Frontal cortex (tissue), 3 donors: ENCODE measurements at regions not wholly inside any gene's neighbourhood (a gene's known extent, or its start where the extent isn't known, plus 50 kb on each side); places are given as distances from the start of the nearest gene placed in this dataset.

ENCODE experiments used
- DNase-seq, 2 donors: peaks; one replicate each; pipeline ENCODE4 v3.0.0; 2012; ENCODE audit warnings: low spot score in 2 of 2
- FAIRE-seq: peaks from 2 replicates; lab custom pipeline; 2012; peaks lifted over from hg19 to GRCh38; lab: Jason Lieb, UNC
- donor health status: control.
- donor health status: control.
- donor health status: control.

- FAIRE-seq (no peak), DNase-seq (no peak)
Observed at GRCh38 chr14:89616425-89616824, 199.4 kb upstream of the FOXN3 start.

DNA sequence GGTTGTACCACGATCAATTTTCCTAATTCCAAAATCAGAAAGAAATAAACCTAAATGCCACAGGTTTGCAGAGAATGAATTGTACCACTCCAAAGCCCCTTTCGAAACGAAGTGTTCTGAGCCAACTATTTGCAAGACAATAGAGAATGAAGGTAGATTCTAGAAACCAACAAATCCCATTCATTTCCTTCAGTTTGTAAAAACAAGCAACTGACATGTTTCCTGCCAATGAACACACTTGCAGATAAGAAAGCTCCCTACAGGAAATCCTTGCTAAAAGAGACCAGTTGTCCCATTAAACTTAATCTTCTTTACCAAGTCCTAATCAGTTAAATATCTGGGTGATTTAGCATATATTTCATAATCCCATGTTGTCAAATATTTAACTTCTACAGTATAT, 198.4 kb upstream of the FOXN3 start:
- DNase-seq (no peak), FAIRE-seq (no peak)

GRCh38 chr14:89614009-89614691, 197.1 kb upstream of the FOXN3 start:
- DNase-seq (no peak), FAIRE-seq (no peak)

- DNase-seq (no peak), FAIRE-seq (no peak)
Observed at GRCh38 chr14:89613260-89614008, 196.4 kb upstream of the FOXN3 start.

- FAIRE-seq, result no peak
- no peak for DNase-seq
Observed at GRCh38 chr14:89609500-89610100, 192.6 kb upstream of the FOXN3 start.

- DNase-seq (no peak), FAIRE-seq (no peak)
Observed at GRCh38 chr14:89607453-89607852, 190.4 kb upstream of the FOXN3 start.

GRCh38 chr14:89603938-89604480, 187.0 kb upstream of the FOXN3 start:
- FAIRE-seq (no peak), DNase-seq (no peak)

DNA sequence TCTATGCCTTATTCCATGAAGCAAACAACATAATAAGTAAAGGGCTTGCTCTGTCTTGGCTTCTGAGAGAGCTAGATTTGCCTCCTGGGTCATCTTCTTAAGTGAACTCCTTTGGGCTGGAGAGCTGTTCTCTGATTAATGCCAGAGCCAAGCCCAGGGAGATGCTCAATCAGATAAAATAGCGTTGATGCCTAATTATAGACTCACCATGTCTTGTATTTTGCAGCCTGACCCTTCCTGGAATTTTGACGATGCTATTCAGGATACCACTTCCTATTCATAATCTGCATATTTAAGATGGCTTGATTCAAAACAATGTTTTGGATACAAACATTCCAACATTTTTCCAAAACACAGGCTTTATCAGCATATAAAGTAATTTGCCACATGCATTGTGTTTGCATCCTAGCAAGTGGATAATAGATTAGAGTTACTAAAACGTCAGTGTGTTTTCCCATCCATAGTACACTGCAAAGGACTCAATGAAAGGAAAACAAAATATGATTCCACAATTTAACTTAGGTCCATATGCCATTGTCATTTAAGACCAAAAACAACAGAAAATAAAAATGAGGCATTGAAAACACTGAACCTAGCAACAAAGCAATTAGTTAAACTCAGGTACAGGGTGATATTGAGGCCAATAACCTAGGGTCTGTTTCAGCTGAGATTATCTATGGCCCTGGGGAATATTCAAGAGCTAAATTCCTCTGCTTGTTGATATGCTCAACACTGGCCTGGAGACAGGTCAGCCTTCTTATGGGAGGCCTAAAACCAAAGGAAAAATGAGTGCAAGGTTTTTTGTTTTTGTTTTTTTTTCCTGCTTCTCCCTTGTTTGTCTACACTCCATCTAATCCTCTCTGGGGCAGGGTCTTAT, 184.2 kb upstream of the FOXN3 start:
- no peak for DNase-seq
- FAIRE-seq, result no peak

GRCh38 chr14:89600029-89600428, 183.0 kb upstream of the FOXN3 start:
- DNase-seq, result no peak
- FAIRE-seq, result no peak

DNA sequence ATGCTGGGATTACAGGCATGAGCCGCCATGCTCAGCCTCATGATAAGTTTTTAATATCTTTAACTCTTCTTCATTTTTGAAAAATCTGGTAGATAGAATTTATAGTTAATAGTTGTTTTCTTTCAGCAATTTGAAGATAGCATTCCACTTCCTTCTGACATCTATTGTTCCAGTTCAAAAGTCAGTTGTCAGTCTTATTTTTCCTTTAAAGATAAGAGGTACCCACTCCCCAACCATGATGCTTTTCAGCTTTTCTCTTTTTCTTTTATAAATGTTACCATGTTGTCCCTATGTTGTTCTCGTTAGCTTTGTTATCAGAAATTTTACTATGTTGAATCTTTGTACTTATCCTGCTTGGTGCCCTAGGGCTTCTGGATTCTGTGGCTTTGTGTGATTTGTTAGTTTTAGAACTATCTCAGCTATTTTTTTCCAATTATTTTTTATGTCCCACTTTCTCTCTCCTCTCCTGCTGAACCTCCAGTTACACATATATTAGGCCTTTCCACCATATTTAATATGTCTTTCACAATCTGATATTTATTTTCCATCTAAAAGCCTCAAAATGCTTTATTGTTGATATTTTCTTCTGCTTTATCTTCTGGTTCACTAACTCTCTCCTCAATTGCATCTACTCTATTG, 181.6 kb upstream of the FOXN3 start:
- no peak for DNase-seq
- FAIRE-seq, result no peak

GRCh38 chr14:89592961-89593360, 175.9 kb upstream of the FOXN3 start:
- FAIRE-seq (no peak), DNase-seq (no peak)

- FAIRE-seq (no peak), DNase-seq (no peak)
Observed at GRCh38 chr14:89589400-89590118, 172.5 kb upstream of the FOXN3 start.

GRCh38 chr14:89588840-89589296, 171.8 kb upstream of the FOXN3 start:
- no peak for FAIRE-seq
- DNase-seq, result no peak

- no peak for DNase-seq
- no peak for FAIRE-seq
Observed at GRCh38 chr14:89588016-89588415, 171.0 kb upstream of the FOXN3 start.

DNA sequence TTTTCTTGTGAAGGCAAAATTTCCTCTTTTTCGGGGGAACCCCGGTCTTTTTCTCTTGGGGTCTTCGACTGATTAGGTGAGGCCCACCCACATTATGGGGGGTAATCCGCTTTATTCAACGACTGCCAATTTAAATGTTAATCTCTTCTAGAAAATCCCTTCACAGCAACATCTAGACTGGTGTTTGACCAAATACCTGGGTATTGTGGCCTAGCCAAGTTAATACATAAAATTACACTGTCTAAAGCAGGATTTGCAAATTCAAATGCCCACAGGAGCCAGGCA, 170.0 kb upstream of the FOXN3 start:
- no peak for FAIRE-seq

DNA sequence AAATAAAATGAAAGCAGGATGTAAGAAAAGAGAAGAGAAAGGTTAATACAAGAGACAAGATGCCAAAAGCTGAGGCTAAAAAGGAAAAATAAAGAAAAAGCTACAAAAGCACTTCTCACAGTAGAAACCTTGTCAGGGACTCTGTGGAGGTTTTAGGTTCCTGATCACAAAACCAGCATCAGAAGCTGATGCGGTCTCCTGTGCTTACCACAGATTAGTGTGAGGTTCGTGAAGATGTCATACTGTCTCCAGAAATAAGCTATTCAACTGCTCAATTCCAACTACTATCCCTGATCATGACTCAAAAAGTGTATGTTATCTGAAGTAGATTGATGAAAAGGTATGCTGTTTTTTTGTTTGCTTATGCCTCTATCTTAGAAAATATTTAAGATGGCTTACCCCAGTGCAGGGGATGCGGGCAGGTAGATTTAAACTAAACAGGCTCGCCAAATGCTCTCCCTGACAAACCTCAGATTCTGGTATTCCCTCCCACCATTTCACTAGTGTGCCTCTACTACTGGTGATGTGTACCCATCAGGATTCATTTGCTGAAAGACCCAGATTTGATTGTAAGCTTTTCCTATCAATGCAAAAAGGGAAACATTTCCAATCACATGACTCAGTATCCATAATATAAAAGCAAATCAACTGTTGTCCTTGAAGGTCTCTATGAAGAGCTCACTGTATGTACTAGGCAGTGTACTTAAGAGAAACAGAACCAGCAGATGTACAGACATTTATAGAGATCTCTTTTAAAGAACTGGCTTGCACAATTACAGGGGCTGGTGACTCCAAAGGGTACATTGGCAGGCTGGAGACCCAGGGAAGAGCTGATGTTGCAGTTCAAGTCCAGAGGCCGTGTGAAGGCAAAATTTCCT, 169.5 kb upstream of the FOXN3 start:
- FAIRE-seq (no peak), DNase-seq (no peak)

More for the DNA sequence above, 170.0 kb upstream of the FOXN3 start:
- DNase-seq, result no peak

DNA sequence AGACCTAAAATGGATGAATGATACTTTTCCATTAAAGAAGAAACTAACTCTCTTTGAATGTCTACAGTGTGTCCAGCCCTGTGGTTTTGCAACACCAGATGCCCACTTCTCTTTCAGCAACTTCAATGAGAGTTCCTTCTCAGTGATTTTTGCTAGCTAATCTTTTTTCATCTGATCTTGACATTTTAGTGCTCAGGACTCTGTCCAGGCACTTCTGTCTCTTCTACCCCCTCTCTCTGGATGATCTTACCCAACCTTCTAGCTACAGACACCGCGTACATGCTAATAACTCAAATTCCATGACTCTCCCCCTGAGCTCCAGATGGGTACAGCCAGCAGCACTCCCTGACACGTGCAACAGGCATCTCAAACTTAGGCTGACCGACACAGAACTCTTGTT, 161.1 kb upstream of the FOXN3 start:
- FAIRE-seq, result no peak

DNA sequence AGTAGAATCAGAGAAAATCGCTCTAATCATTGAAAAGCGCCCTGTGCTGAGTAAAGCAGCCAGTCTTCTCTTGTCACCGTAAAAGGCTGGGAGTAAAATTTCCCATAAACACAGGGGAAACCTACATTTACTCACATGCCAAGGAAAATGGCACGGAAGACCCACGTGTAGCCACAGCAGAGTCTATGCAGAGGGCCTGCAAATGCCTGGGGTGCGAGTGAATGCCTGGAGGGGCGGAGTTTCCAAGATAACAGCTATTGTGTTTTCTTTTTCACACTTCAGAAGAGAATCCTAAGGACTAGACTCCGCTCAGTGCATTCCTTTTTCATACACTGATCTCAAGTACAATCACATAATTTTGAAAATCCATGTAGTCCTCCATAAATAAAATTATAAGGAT, 159.9 kb upstream of the FOXN3 start:
- no peak for DNase-seq

More for the DNA sequence above, 161.1 kb upstream of the FOXN3 start:
- no peak for DNase-seq

More for the DNA sequence above, 159.9 kb upstream of the FOXN3 start:
- FAIRE-seq, result no peak
